ENCODE measurements at regions not wholly inside any gene's neighbourhood (a gene's known extent, or its start where the extent isn't known, plus 50 kb on each side); places are given as distances from the start of the nearest gene placed in this dataset.
"Not testable (repeated sequence)": the region's sequence is repeated elsewhere in the genome, so short reads cannot be mapped to it uniquely, and the experiment has no call there.

DNA sequence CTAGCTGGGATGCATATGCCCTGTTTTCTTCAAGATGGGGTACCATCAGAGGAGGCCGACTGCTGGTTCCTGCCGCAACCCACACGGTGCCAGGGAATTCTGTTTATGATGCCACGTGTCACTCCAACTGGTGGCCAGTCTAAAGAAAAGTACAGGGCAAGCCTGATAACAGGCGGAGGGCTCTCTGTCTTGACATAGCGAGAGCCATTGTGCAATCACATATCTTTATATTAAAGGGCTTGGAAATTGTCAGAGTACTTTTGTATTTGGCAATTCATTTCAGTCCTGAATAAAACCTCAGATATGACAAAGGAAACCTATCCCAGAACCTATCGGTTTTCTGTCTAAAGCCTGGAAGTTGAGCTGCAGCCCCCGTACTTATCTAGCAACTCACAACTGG is 768.4 kb downstream of the TDRD15 start:
- H3K4me3 Mint-ChIP-seq: no peak overlapping the region
- ATAC-seq (no peak), DNase-seq (no peak)
- no peaks in the 10 kb centered on the region for H3K9me3 ChIP-seq (ENCODE audit: control insufficient read depth, low read length, poor library complexity, severe bottlenecking)
- H3K27me3 Mint-ChIP-seq: no peaks in the 10 kb centered on the region
- H3K36me3 Mint-ChIP-seq (ENCODE audit: low read depth): no peaks in the 10 kb centered on the region
- H3K27ac Mint-ChIP-seq: no peak overlapping the region
- no peaks in the 10 kb centered on the region for H3K4me1 Mint-ChIP-seq

DNA sequence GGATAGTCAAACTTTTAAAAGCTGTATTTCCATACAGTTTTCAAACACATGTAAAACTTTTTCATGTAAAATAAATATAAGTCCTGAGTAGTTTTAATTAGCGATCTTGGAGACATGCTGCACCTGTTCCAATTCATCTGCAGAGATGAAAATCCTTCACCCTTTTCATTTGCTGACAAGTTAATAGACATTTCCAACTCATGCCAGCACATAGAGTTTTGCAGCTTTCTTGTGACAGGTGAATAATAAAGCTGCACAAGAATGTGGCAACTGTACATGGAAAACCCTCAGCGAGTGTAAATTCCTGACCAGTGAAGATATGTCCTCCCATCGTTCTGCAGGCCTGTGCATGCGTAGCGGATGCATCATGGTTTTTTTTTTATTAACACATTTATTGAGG is 771.4 kb downstream of the TDRD15 start:
- H3K4me3 Mint-ChIP-seq: no peak overlapping the region
- H3K9me3 ChIP-seq (ENCODE audit: control insufficient read depth, low read length, poor library complexity, severe bottlenecking): no peaks in the 10 kb centered on the region
- ATAC-seq (no peak), DNase-seq (no peak)
- no peaks in the 10 kb centered on the region for H3K36me3 Mint-ChIP-seq (ENCODE audit: low read depth)
- no peaks in the 10 kb centered on the region for H3K27me3 Mint-ChIP-seq
- H3K27ac Mint-ChIP-seq: no peak overlapping the region
- no peaks in the 10 kb centered on the region for H3K4me1 Mint-ChIP-seq

DNA sequence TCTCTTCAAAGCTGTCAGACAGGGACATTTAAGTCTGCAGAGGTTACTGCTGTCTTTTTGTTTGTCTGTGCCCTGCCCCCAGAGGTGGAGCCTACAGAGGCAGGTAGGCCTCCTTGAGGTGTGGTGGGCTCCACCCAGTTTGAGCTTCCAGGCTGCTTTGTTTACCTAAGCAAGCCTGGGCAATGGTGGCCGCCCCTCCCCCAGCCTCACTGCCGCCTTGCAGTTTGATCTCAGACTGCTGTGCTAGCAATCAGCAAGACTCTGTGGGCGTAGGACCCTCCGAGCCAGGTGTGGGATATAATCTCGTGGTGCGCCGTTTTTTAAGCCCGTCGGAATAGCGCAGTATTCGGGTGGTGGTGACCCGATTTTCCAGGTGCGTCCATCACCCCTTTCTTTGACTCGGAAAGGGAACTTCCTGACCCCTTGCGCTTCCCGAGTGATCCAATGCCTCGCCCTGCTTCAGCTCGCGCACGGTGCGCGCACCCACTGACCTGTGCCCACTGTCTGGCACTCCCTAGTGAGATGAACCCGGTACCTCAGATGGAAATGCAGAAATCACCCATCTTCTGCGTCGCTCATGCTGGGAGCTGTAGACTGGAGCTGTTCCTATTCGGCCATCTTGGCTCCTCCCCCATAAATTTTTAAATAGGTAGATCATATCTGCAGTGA is 785.1 kb downstream of the TDRD15 start:
- not testable (repeated sequence) for H3K9me3 ChIP-seq (ENCODE audit: control insufficient read depth, low read length, poor library complexity, severe bottlenecking); H3K27me3 Mint-ChIP-seq; DNase-seq; H3K36me3 Mint-ChIP-seq (ENCODE audit: low read depth); H3K27ac Mint-ChIP-seq; H3K4me3 Mint-ChIP-seq; ATAC-seq; H3K4me1 Mint-ChIP-seq

DNA sequence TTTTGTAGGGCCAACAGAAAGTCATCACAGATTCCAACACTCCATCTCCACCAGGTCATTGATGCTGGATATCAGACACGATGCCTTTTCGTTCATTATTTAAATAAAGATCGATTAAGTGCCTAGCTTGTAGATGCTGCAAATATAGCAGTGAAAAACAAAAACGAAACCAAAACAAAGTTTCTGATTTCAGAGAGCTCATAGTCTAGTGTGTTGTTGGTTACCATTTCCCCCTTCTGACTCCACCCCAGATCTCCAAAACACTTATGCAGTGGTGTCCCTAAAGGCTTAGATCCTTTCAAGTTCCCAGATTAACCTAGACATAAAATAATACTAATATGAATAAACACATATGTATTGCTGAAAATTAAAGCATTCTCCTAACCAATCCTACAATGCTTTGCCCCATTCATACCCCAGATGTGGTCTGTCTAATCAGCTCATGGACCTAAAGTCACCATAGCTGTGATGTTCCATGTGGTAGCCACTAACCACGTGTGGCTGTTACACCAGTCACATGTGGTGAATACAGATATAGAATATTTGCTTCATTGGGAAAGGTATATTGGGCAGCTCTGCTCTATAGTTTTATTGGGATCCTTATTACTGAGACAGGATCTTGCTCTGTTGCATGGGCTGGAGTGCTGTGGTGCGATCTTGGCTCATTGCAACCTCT is 787.2 kb downstream of the TDRD15 start:
- no peaks in the 10 kb centered on the region for H3K36me3 Mint-ChIP-seq (ENCODE audit: low read depth)
- H3K4me3 Mint-ChIP-seq: no peak overlapping the region
- no peak for ATAC-seq
- no peaks in the 10 kb centered on the region for H3K27me3 Mint-ChIP-seq
- no peaks in the 10 kb centered on the region for H3K4me1 Mint-ChIP-seq
- no peak overlapping the region for H3K27ac Mint-ChIP-seq
- no peaks in the 10 kb centered on the region for H3K9me3 ChIP-seq (ENCODE audit: control insufficient read depth, low read length, poor library complexity, severe bottlenecking)
- DNase-seq: no peak

DNA sequence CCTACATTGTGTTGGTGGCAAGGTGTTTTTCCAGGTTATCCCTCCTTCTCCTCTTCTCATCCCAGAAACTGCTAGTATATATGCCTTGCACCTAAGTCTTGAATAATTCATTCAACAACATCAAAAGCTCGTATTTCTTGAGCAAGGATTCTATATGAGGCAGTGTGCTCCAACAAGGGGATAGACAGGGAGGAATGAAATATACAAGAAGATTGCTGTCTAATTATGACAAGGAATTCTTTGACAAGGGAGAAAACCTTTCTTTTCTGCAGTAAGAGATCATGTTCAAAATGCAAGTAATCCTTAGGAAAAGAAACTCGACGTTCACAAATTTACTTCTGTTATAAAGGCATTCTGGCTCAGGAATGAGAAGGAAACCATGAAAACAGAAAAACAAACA is 788.6 kb downstream of the TDRD15 start:
- no peaks in the 10 kb centered on the region for H3K36me3 Mint-ChIP-seq (ENCODE audit: low read depth)
- no peaks in the 10 kb centered on the region for H3K4me1 Mint-ChIP-seq
- no peak overlapping the region for H3K27ac Mint-ChIP-seq
- DNase-seq: no peak
- H3K27me3 Mint-ChIP-seq: no peaks in the 10 kb centered on the region
- H3K4me3 Mint-ChIP-seq: no peak overlapping the region
- ATAC-seq: no peak
- H3K9me3 ChIP-seq (ENCODE audit: control insufficient read depth, low read length, poor library complexity, severe bottlenecking): no peaks in the 10 kb centered on the region

DNA sequence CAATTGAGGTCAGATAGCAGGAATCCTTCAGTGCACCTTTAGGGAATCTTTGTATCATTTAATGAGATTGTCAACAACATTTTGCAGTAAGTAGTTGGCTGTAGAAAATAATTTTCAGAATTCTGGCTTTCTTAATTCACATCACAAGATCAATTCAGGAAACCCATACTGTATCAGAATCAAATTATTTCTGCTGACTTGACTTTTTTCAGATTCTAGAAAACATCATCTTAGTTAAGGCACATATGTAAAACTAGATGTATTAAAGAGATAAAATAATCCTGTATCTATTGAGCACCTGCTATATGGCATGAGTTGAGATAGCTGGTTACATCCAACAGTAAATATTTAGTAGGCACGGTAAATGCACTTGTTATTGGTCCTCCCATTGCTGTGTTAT is 791.4 kb downstream of the TDRD15 start:
- Mint-ChIP-seq H3K4me3 (no peak overlapping the region), H3K27me3 (no peaks in the 10 kb centered on the region), H3K27ac (no peak overlapping the region), H3K36me3 (ENCODE audit: low read depth) (no peaks in the 10 kb centered on the region), H3K4me1 (no peaks in the 10 kb centered on the region)
- H3K9me3 ChIP-seq (ENCODE audit: control insufficient read depth, low read length, poor library complexity, severe bottlenecking): no peaks in the 10 kb centered on the region
- no peak for DNase-seq
- no peak for ATAC-seq

DNA sequence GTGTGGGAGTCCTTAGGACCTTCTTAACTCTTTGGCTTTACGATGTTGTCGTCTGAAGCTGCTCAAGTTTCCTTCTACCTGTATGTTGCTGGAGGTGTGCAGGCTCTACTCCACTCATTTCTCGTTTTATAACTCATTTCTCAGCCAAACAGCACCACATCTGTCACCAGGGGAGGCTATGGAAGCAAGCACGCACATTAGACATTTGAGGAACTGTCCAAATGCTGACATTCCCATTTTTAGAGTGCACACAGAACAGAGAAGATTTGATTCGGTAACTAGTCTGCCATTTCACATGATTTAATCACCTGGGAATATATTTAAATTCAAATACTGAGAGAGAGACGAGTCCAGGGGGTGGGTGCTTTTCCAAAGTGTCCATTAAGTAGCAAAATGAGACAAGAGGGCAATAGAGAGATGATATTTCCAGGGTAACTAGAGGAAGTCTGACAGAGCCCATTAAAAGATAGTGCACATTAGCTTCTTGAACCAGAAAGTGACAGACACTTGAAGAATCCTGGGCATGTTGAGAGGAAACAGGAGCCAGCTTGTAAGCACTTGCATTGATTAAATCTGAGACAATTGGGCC is 793.3 kb downstream of the TDRD15 start:
- Mint-ChIP-seq H3K36me3 (ENCODE audit: low read depth) (no peaks in the 10 kb centered on the region), H3K4me3 (no peak overlapping the region), H3K27ac (no peak overlapping the region), H3K27me3 (no peaks in the 10 kb centered on the region), H3K4me1 (no peaks in the 10 kb centered on the region)
- ATAC-seq (no peak), DNase-seq (no peak)
- H3K9me3 ChIP-seq (ENCODE audit: control insufficient read depth, low read length, poor library complexity, severe bottlenecking): no peaks in the 10 kb centered on the region

DNA sequence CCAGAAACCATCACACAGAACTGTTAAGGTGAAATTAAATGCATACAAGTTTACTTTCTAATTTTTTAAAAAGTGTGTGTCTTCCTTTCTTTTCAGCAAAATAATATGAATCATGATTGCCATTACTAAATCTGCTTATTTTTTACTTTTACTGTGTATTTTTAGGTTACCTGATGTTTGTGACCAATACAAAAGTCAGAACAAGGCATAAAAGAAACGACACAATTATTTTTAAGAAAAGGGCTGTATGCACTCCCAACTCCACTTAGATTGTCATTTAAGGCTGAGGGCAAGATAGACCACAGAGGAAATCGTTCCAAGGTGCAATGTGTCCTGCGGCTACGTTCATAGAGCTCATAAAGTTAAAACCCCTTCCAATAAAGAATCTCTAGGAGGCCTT is 797.0 kb downstream of the TDRD15 start:
- ATAC-seq: no peak
- H3K9me3 ChIP-seq (ENCODE audit: control insufficient read depth, low read length, poor library complexity, severe bottlenecking): no peaks in the 10 kb centered on the region
- no peak overlapping the region for H3K4me3 Mint-ChIP-seq
- no peaks in the 10 kb centered on the region for H3K27me3 Mint-ChIP-seq
- H3K27ac Mint-ChIP-seq: no peak overlapping the region
- H3K4me1 Mint-ChIP-seq: no peaks in the 10 kb centered on the region
- no peak for DNase-seq
- no peaks in the 10 kb centered on the region for H3K36me3 Mint-ChIP-seq (ENCODE audit: low read depth)

DNA sequence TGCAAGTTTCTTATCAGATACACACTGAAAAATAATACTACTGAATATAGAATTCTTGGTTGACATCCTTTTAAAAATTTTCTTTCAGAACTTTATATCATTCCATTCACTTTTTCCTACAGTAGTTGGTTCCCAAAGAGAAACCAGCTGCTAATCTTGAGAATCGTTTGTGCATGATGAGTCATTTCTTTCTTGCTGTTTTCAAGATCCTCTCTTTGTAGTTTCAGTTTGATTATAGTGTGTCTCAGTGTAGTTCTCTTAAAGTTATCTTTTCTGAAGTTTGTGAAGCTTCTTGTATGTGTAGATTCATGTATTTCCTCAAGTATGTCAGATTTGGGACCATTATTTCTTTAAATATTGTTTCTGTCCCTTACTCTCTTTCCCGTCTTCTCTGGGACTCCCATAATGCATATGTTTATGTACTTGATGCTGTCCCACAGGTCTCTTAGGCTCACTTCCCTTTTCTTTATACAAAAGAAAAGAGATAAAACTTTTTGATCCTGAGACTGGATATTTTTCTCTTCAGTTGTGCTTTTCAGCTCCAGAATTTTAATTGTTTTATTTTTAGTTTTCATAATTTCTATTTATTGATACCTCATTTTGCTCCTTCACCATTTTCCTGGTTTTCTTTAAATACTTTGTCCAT is 801.0 kb downstream of the TDRD15 start:
- no peaks in the 10 kb centered on the region for H3K36me3 Mint-ChIP-seq (ENCODE audit: low read depth)
- H3K9me3 ChIP-seq (ENCODE audit: control insufficient read depth, low read length, poor library complexity, severe bottlenecking): no peaks in the 10 kb centered on the region
- H3K4me3 Mint-ChIP-seq: no peak overlapping the region
- ATAC-seq (no peak), DNase-seq (no peak)
- H3K27me3 Mint-ChIP-seq: no peaks in the 10 kb centered on the region
- no peaks in the 10 kb centered on the region for H3K4me1 Mint-ChIP-seq
- no peak overlapping the region for H3K27ac Mint-ChIP-seq

DNA sequence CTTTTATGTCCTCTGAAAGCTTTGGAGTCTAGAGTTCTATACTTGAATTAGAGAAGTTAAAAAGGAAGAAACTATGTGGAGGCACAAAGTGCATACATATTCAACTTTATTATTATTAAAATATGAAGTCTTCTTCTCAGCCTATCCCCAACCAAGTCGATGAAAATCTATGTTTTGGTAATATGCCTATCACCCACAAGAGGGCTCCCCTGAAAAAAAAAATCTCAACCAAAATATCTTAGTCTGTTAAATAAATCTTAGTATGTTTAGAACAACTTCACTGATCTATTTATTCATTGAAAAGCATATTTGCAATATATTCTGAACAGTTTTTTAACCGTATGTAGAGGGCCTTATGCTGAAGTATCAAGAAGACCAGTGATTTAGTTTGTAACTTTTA is 804.5 kb downstream of the TDRD15 start:
- H3K27me3 Mint-ChIP-seq: no peaks in the 10 kb centered on the region
- no peak for ATAC-seq
- no peak for DNase-seq
- H3K36me3 Mint-ChIP-seq (ENCODE audit: low read depth): no peaks in the 10 kb centered on the region
- H3K4me3 Mint-ChIP-seq: no peak overlapping the region
- no peaks in the 10 kb centered on the region for H3K9me3 ChIP-seq (ENCODE audit: control insufficient read depth, low read length, poor library complexity, severe bottlenecking)
- no peak overlapping the region for H3K27ac Mint-ChIP-seq
- no peaks in the 10 kb centered on the region for H3K4me1 Mint-ChIP-seq

DNA sequence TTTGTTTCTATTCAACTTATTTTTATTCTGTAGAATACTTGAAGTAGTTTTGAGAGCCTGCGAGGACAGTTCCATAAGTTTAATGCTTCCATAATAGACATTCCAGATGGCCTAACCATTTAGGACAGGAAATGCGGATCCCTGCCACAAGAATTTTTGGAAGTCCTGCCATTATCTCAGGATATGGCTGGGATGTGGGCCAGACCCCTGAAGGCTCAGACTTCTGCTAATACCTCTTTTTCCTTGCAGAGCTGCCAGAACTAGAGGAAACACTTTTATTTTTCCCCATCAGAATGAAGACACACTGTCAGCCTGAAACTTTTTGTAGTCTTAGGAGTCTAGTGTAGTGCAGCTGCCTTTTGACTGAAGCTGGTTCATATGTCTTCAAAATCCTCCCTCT is 806.5 kb downstream of the TDRD15 start:
- Mint-ChIP-seq H3K36me3 (ENCODE audit: low read depth) (no peaks in the 10 kb centered on the region), H3K27me3 (no peaks in the 10 kb centered on the region), H3K4me1 (no peaks in the 10 kb centered on the region), H3K27ac (no peak overlapping the region), H3K4me3 (no peak overlapping the region)
- ATAC-seq (no peak), DNase-seq (no peak)
- no peaks in the 10 kb centered on the region for H3K9me3 ChIP-seq (ENCODE audit: control insufficient read depth, low read length, poor library complexity, severe bottlenecking)

DNA sequence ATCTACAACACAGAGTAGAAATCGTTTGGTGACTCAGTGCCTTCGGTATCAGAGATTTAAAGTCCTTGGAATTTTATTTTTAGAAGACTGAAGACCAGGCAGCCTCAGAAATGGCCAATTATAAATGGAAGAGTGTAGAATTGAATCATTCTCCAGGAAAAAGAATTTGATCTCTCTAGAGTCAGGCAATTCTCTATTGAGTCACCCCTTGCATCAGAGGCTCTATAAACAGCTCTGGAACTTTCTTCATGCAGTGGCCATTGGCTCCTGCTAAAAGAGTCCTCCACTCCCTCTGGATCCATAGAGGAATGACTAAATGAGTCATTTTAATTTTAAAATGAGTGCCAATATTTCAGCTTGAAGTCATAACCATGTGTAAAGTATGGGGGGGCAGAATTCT is 816.2 kb downstream of the TDRD15 start:
- Mint-ChIP-seq H3K27ac (no peak overlapping the region), H3K36me3 (ENCODE audit: low read depth) (no peaks in the 10 kb centered on the region), H3K27me3 (no peaks in the 10 kb centered on the region), H3K4me3 (no peak overlapping the region), H3K4me1 (no peaks in the 10 kb centered on the region)
- DNase-seq (no peak), ATAC-seq (no peak)
- H3K9me3 ChIP-seq (ENCODE audit: control insufficient read depth, low read length, poor library complexity, severe bottlenecking): no peaks in the 10 kb centered on the region

DNA sequence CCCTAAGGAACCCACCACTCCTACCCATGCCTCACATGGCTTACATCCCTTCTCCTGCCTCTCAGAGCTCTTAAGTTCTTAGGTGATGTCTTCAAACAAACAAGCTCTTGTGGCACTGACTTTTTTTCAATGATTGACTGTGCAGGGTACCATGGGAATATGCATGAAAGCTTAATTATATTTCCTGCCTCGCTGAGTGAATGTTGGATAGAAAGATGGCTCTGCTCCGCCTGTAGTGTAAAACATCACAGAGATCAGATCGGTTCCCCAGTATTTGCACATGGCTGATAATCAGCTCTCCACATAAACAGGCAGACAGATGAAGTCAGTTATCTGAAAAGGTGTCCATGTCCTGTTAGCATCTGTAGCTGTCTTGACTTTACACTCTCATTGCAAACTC is 820.8 kb downstream of the TDRD15 start:
- no peaks in the 10 kb centered on the region for H3K36me3 Mint-ChIP-seq (ENCODE audit: low read depth)

More for the DNA sequence above, 820.8 kb downstream of the TDRD15 start:
- Mint-ChIP-seq H3K4me1 (no peaks in the 10 kb centered on the region), H3K27ac (no peak overlapping the region), H3K4me3 (no peak overlapping the region), H3K27me3 (no peaks in the 10 kb centered on the region)
- ATAC-seq (no peak), DNase-seq (no peak)
- H3K9me3 ChIP-seq (ENCODE audit: control insufficient read depth, low read length, poor library complexity, severe bottlenecking): no peaks in the 10 kb centered on the region
